Testis (tissue), 2 donors: ENCODE measurements at regions not wholly inside any gene's neighbourhood (a gene's known extent, or its start where the extent isn't known, plus 50 kb on each side); places are given as distances from the start of the nearest gene placed in this dataset.

Experiments
- CTCF ChIP-seq, 3 experiments: fragments of 450-650 bp in 2 of 3; fragments of 200-600 bp in 1 of 3; sonication (generic) in 1 of 3; IDR thresholded peaks; one replicate each; pipeline ENCODE4 v1.5.1; 2016 to 2019; ENCODE audit warnings: antibody characterized with exemption in 3 of 3, mild to moderate bottlenecking in 2 of 3, moderate library complexity in 1 of 3
- POLR2A ChIP-seq: fragments of 450-650 bp; IDR thresholded peaks from one replicate; pipeline ENCODE4 v1.6.1; 2017; ENCODE audit warnings: antibody characterized with exemption, mild to moderate bottlenecking, moderate library complexity

GRCh38 chr5:167051402-167051768 is 1240.1 kb upstream of the WWC1 start:
- TF ChIP-seq CTCF (IDR thresholded peaks at IDR 0.05) = no peak
- no peak for TF ChIP-seq POLR2A
